ENCODE measurements at regions not wholly inside any gene's neighbourhood (a gene's known extent, or its start where the extent isn't known, plus 50 kb on each side); places are given as distances from the start of the nearest gene placed in this dataset.
A peak's percentile ranks its signal among the peaks of the same experiment; 100 is the strongest.

DNA sequence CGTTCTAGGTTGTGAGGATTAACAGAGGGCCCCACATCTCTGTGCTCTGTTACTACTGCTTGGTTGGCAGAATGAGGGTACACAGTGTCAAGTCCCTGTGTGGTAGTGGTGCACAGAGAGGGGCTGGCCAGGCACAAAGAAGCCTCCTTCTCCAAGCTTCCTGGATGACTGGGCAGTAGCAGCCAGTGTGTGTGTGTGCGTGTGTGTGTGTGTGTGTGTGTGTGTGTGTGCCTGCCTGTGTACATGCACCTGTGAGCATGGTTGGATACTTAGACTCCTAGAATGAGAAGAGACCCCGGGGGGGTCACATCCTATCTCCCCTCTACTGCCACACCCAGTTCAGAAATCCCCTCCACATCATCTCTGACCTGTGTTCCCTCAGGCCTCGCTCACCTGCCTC, 146.7 kb upstream of the UNC5B start:
- Mint-ChIP-seq H3K27me3 (no peaks in the 10 kb centered on the region), H3K4me3 (no peak overlapping the region), H3K9me3 (no peaks in the 10 kb centered on the region), H3K27ac (no peak overlapping the region), H3K4me1 (no peaks in the 10 kb centered on the region), H3K36me3 (no peaks in the 10 kb centered on the region)

- Mint-ChIP-seq H3K27ac (no peak overlapping the region), H3K4me3 (no peak overlapping the region), H3K27me3 (no peaks in the 10 kb centered on the region), H3K36me3 (no peaks in the 10 kb centered on the region), H3K9me3 (no peaks in the 10 kb centered on the region), H3K4me1 (no peaks in the 10 kb centered on the region)
Measured at GRCh38 chr10:71066600-71066999, 145.8 kb upstream of the UNC5B start.

GRCh38 chr10:71067098-71067740, 145.2 kb upstream of the UNC5B start:
- no peak overlapping the region for H3K4me3 Mint-ChIP-seq
- no peak overlapping the region for H3K27ac Mint-ChIP-seq
- no peaks in the 10 kb centered on the region for H3K36me3 Mint-ChIP-seq
- H3K27me3 Mint-ChIP-seq, result no peaks in the 10 kb centered on the region
- peaks cover 0 to 2% (median 0%) of the 10 kb centered on the region in 3 donors for H3K4me1 Mint-ChIP-seq
- no peaks in the 10 kb centered on the region for H3K9me3 Mint-ChIP-seq

DNA sequence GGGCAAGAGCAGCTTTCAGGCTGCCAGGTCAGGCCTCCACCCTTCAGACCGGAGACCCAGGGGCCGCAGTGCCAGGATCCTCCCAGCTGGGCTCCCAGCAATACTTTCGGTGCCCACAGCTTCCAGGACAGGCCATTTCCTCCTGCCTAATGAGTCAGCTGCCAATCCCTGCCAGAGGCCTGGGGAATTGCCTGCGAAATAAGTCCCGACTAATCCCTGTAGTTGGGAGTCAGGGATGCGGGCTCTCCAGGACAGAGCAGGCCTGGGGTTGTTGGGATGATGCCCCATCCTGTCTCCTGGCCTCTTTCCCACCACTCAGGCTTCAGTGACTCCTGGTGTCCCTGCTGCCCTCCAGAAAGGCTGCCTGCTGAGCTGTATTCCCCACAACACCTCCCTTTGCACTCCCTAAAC, 143.5 kb upstream of the UNC5B start:
- Mint-ChIP-seq H3K4me1 (peaks cover 0 to 3% (median 0%) of the 10 kb centered on the region in 3 donors), H3K36me3 (no peaks in the 10 kb centered on the region), H3K27ac (no peak overlapping the region), H3K4me3 (no peak overlapping the region), H3K9me3 (no peaks in the 10 kb centered on the region), H3K27me3 (peaks cover 2% of the 10 kb centered on the region)

- Mint-ChIP-seq H3K4me3 (no peak overlapping the region), H3K27ac (no peak overlapping the region), H3K4me1 (peaks cover 0 to 3% (median 0%) of the 10 kb centered on the region in 3 donors), H3K27me3 (peaks cover 2% of the 10 kb centered on the region), H3K36me3 (no peaks in the 10 kb centered on the region), H3K9me3 (no peaks in the 10 kb centered on the region)
Measured at GRCh38 chr10:71069909-71070666, 142.3 kb upstream of the UNC5B start.

GRCh38 chr10:71070741-71071140, 141.6 kb upstream of the UNC5B start:
- Mint-ChIP-seq H3K9me3 (no peaks in the 10 kb centered on the region), H3K27ac (no peak overlapping the region), H3K4me1 (peaks cover 0 to 3% (median 0%) of the 10 kb centered on the region in 3 donors), H3K27me3 (peaks cover 2% of the 10 kb centered on the region), H3K36me3 (no peaks in the 10 kb centered on the region), H3K4me3 (no peak overlapping the region)

DNA sequence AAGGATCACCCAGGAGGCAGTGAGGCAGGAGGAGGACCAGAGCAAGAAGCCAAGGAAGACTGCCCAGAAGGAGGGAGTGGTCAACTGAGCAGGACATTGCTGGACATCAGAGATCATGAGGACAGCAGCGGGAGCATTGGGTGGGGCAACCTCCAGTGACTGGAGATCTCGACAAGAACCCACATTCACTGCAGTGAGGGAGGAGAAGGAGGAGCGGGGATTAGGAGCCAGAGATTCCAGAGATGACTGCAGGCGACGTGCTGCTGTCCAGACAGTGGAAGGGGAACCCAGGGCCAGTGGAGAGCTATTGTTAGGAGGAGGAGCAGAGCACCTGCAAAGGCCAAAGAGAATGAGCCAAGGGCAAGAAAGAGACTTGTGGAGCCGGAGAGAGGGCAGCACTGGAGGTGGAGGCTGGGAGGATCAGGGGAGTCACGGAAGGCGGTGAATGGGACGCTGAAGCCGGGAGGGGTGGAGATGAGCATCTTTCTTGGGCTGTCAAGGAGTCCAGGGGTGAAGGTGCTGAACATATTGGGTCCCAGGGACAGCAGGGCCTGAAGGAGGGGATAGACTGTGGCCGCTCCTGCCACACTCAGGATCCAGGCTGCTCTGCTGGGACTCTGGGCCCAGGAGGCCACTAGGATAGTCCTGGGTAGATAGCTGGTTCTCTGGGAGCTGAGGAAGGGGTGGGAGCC, 140.1 kb upstream of the UNC5B start:
- H3K4me1 Mint-ChIP-seq, result peaks cover 0 to 3% (median 0%) of the 10 kb centered on the region in 3 donors
- H3K36me3 Mint-ChIP-seq, result no peaks in the 10 kb centered on the region
- H3K27me3 Mint-ChIP-seq, result peaks cover 2% of the 10 kb centered on the region
- H3K9me3 Mint-ChIP-seq, result no peaks in the 10 kb centered on the region
- H3K4me3 Mint-ChIP-seq, result no peak overlapping the region
- H3K27ac Mint-ChIP-seq, result peak overlapping the region in 1 of 3 donors; percentile 69

DNA sequence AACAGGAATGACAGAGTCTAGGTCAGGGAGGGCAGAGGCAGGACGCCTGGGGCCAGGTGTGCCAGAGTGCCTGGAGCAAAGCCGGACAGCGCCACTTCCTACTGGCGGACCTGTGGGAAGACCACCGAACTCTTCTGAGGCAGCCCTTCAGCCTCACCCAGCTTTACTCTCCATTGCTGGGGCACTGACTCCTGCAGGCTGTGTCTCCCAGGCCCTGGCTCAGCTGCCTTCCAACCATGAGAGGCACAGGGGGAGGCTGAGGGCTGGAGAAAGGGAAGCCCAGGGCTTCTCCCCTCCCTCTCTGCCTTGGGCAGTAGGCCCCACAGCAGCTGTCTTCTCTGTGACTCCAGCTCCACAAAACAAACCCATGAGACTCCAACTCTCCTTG, 139.6 kb upstream of the UNC5B start:
- Mint-ChIP-seq H3K4me1 (peaks cover 0 to 3% (median 0%) of the 10 kb centered on the region in 3 donors), H3K36me3 (no peaks in the 10 kb centered on the region), H3K9me3 (no peaks in the 10 kb centered on the region), H3K27me3 (peaks cover 2% of the 10 kb centered on the region), H3K27ac (no peak overlapping the region), H3K4me3 (no peak overlapping the region)

DNA sequence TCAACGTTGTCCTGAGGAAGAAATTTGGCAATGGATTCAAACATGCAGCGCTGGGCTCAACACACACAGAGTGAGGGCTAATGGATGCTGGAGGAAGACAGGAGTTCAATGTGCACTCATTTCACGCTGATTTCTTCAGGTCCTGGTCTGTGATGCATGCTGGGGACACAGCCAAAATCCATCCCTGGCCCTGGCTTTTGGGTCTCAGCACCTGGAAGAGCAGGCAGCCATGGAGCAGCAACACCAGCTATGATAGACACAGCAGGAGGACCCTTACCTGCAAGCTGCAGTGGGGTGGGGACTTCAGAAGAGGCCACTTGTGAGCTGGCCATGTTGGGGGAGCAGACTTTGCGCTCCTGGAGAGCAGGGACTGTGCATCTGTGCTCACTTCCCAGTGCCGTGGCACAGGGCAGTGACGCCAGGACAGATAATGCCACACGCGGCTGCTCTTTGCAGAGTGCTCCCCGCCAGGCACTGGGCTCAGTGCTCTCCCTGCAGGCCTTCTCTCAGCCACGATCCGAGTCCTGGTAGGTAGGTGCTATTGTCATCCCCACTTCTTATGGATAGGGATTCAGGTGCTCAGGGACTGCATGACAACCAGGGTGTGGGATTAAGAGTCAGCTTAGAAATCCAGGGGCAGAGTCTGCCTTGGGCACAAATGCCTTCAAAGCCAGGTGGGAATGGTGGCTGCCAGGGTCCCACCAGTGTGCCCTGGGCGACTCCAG, 138.8 kb upstream of the UNC5B start:
- Mint-ChIP-seq H3K4me1 (peaks cover 0 to 3% (median 0%) of the 10 kb centered on the region in 3 donors), H3K36me3 (no peaks in the 10 kb centered on the region), H3K27me3 (peaks cover 2% of the 10 kb centered on the region), H3K4me3 (no peak overlapping the region), H3K27ac (no peak overlapping the region), H3K9me3 (no peaks in the 10 kb centered on the region)

- Mint-ChIP-seq H3K27me3 (peaks cover 2% of the 10 kb centered on the region), H3K27ac (no peak overlapping the region), H3K9me3 (no peaks in the 10 kb centered on the region), H3K36me3 (no peaks in the 10 kb centered on the region), H3K4me1 (peaks cover 0 to 3% (median 0%) of the 10 kb centered on the region in 3 donors), H3K4me3 (no peak overlapping the region)
Measured at GRCh38 chr10:71074176-71074755, 138.1 kb upstream of the UNC5B start.

DNA sequence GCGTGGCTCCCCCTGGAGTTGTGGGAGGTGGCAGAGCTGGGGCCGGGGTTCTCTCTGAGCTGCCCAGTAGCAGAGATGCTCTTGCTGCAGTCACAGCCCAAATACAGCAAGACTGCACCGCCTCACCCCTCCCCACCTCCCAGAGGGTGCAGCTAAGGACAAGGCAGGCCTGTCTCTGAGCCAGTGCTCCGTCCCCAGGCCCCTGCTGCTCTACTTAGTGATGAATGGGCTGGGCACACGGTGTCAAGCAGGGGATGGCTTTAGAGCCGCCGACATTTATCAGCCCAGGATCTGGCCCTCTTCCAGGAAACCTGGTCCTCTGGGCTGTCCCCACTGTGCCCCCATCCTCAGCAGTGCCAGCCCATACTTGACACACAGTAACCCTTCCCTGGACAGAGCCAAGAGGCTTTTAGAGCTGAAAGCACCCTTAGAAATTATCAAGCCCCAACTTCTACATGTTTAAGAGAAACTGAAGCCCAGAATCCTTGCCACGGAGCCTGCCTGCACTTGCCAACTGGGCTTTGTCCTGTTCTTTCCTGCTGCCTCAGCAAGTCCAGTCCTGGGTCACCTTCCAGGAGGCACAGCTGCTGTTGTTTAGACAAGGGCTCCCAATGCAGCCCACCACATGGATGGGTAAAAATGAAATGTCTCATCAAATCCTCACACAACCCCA, 137.1 kb upstream of the UNC5B start:
- Mint-ChIP-seq H3K27ac (no peak overlapping the region), H3K27me3 (peaks cover 4% of the 10 kb centered on the region), H3K9me3 (no peaks in the 10 kb centered on the region), H3K36me3 (no peaks in the 10 kb centered on the region), H3K4me1 (peaks cover 0 to 3% (median 0%) of the 10 kb centered on the region in 3 donors), H3K4me3 (no peak overlapping the region)

GRCh38 chr10:71075759-71076472, 136.5 kb upstream of the UNC5B start:
- no peaks in the 10 kb centered on the region for H3K36me3 Mint-ChIP-seq
- H3K4me3 Mint-ChIP-seq, result no peak overlapping the region
- H3K4me1 Mint-ChIP-seq, result peaks cover 0 to 3% (median 0%) of the 10 kb centered on the region in 3 donors
- H3K27me3 Mint-ChIP-seq, result peaks cover 4% of the 10 kb centered on the region
- no peaks in the 10 kb centered on the region for H3K9me3 Mint-ChIP-seq
- no peak overlapping the region for H3K27ac Mint-ChIP-seq

- Mint-ChIP-seq H3K36me3 (no peaks in the 10 kb centered on the region), H3K4me1 (peaks cover 0 to 3% (median 0%) of the 10 kb centered on the region in 3 donors), H3K27me3 (peaks cover 4% of the 10 kb centered on the region), H3K27ac (no peak overlapping the region), H3K4me3 (no peak overlapping the region), H3K9me3 (no peaks in the 10 kb centered on the region)
Measured at GRCh38 chr10:71076473-71077142, 135.8 kb upstream of the UNC5B start.
